Right forelimb (tissue), 1 donor: ENCODE measurements at regions not wholly inside any gene's neighbourhood (a gene's known extent, or its start where the extent isn't known, plus 50 kb on each side); places are given as distances from the start of the nearest gene placed in this dataset.
"Not testable (repeated sequence)": the region's sequence is repeated elsewhere in the genome, so short reads cannot be mapped to it uniquely, and the experiment has no call there.

Source experiments
- DNase-seq: peaks from one replicate; pipeline ENCODE4 v3.0.0-alpha.2; 2018

DNA sequence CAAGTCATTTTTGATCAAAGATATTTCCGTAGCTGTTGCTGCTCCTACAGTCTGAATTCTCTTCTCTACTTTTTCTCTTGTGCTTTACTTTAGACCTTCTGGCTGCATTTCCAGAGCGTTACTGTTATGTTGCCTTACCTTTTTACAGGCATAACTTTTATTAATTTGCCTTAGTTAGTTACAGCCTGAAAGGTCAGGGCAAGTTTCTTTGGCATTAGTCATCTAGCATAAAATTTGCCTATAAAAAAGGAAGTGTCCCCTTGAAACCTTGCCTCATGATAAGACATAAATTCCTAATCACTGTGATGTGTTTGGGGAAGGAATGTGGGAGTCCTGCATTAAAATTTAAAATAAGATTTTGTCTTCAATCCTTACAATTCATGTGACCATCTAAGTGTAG, 618.5 kb downstream of the NR2F2 start:
- DNase-seq, result no peak

DNA sequence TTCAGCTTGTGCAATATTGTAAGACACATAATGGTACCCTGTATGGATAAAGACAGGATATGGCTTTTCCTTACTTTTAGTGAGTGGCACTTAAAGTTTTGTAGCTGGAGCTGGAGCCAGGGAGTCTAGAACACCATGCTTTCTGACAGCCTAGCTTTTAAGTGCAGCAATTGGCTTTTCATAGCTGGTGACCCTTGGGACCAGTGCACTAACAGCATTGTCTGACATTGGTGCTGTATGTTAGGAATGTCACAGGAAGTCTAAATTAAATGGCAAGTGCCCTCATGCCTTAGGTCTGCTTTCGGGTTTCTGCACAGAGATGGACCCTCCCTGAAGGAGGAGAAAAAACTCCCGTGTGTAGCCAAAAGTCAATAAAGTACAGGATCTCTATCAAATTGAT, 628.2 kb downstream of the NR2F2 start:
- no peak for DNase-seq

DNA sequence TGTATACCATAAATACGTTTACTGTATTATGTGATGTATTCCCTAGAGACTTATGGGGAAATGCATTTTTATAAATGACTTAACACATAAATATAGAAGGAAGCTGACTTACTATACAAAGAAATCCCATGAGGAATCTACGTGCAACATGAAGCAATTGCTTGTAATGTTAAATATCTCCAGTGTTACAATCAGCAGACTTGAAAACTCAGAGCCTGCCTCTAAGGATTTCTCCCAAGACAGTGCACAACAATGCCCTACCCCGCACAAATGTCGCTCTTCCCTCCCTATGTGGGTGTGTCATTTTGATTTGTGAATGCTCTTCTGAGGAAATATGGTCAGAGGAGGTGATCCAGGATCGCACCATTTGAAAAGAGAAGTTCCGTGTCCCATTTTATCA, 629.0 kb downstream of the NR2F2 start:
- DNase-seq, result no peak

DNA sequence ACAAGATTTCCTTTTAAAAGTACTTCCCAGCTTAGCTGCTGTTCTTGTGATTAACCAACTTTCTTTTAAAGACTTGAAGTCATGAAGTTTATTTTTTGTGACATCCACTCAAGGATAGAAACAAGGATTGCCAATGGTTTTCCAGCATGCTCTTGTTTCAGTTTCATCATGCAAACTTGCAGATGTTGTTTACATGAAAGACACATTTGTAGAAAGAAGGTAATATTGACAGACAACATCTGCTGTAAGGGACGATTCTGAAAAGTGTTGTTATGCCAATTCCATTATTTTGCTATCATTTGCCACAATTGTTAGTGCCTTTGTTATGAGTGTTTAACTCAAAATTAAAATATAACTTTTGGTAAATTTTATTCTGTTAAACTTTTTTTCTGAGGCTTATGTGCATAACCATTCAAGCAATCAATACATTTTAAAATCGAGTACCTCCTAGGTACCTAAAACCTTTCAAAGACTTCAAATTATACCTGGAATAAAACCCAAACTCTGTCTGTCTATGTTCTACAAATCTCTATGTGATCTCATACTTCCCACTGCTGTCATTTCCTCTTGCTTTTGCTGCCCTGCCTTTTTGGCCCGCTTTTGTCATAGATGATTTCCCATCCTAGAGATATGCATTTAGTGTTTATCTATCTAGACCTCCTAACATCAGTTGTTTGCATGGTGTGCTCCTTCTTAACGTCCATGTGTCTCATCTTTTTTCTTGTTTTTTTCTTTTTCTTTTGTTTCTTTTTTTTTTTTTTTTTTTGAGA, 630.4 kb downstream of the NR2F2 start:
- DNase-seq, result no peak

DNA sequence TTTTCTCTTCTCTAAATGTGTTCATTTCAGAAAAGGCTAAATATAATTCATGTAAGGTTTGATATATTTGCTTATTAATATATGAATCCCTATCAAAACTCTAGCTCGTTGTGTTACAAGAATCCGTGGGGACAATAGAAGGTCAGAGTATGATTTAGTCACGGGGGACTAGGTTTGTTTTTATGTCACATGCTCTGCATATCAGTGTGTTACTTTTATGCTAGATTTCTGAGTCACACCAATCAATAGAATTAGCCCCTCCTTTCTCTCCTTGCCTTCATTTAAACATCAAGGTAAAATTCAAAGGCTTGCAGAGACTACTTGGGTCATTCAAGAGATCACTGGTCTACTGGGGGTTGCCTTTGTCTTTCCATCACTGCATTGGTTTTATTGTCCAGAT, 636.1 kb downstream of the NR2F2 start:
- no peak for DNase-seq

DNA sequence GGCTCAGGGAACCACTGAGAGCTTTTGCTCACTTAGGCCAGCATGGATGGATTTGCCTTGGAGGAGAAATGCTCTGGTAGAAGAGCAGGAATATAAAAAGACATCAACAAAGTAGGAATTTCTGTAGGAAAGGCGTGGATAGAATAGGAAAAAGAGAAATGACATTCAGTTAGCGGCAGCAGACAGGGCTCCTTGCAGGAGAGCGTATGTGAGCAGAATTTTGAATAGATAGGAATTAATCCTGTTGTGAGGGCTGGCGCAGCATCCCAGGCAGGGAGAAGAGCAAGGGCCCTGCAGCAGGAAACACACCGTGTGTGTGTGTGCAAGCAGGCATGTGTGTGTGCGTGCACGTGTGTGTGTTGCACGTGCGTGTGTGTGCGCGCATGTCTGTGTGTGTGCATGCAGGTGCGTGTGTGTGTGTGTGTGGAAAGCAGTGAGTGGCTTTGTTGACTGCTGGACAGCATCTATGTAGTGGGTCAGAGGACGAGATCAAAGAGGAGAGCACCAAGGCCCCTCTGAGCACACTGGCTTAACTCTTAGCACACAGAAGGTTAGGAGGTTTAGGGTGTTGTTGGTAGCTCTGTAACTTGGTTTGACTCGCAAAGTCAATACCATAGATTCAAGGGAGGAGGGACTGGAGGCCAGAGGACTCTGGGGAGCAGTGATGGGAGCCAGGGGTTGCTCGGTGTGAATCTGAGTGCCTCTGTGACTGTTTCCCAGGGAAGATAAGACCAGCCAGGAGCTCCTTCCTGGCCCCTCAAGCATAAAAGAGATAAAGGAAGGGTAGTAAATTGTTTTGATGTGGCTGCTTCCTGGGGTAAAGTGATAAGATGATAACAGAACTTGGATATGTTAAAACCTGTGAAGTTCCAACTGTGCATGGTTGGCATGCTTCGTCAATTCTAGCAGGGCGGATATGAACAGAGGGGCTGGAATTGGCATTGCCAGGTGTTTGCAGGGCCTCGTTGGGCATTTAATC, 639.5 kb downstream of the NR2F2 start:
- no peak for DNase-seq

DNA sequence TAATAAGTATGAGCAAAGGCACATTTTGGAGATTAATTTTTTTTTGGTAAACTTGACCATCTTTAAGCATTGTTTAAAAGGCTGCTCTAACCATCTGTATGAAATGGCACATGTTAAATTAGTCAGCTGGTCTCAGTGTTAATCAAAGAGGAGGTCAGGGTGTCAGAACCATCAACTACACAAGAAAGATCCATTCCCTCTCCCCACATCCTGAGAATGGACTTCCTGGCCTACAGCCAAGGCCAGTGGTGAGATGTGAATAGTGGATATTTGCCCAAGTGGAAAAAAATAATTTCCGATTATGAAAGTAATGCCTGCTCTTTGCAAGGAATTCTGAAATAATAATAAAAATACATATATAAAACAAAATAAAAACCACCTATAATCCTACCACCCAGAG, 641.7 kb downstream of the NR2F2 start:
- DNase-seq, result no peak

DNA sequence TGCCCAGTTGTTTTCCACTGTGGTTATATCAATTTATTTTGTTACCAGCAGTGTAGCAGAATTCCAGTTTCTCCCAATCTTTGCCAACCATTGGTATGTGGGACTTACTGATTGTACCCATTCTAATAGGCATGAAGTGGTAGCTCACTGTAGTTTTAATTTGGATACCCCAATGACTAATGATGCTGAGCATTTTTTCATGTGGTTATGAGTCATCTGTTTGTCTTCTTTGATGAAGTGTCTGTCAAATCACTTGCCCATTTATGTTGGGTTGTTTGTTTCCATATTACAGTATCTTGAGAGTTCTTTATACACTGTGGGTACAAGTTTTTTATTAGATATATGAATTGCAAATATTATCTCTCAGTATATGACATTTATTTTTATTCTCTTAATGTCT, 644.3 kb downstream of the NR2F2 start:
- no peak for DNase-seq

DNA sequence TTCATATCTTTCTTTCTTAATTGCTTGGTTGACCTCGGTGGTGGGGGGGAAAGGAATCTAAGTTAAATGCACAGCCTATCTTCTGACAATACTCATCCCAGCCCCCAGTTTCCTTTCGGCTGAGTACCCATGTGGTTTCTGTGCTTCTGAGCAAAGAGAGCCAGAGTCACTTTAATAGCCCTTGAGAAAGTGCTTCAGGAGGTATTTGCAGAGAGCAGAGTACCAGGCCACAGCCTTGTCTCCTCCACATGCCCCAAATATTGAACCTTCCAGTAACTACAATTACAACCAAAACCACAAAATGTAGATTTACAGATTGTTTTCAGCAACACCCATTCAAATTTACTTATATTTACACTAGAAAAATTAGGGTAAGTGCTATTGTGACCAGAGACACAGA, 647.4 kb downstream of the NR2F2 start:
- DNase-seq, result no peak

DNA sequence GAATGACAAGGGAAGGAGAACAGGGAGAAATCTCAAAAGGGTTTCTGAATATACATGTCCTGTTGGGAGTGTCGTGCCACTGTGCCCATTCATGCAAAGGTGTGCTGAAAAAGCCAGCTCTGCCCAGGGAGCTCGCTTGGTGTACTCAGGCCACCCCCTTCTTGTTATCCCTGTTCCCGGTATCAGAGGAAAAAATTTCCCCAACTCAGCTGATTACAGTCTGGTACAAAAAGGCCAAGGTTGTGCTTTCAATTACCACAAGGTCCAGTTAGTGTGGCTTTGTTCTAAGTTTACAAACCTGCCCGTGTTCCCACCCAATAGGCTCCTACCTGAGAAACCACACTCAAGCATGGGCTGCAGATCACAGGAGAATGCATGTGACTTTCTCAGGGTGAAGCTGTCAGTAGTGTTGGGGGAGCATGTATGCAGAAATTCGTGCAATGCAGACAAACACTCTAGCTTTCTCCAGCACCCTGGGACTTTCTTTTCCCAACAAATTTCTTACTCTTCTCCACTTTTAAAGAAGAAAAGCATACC, 648.5 kb downstream of the NR2F2 start:
- no peak for DNase-seq

DNA sequence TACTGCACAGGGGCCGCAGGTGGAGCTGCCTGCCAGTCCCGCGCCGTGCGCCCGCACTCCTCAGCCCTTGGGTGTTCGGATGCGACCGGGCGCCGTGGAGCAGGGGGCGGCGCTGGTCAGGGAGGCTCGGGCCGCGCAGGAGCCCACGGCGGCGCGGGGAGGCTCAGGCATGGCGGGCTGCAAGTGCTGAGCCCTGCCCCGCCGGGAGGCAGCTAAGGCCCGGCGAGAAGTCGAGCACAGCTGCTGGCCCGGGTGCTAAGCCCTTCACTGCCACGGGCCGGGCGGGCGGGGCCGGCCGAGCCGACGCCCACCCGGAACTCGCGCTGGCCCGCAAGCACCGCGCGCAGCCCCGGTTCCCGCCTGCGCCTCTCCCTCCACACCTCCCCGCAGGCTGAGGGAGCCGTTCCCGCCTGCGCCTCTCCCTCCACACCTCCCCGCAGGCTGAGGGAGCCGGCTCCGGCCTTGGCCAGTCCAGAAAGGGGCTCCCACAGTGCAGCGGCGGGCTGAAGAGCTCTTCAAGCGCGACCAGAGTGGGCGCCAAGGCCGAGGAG, 653.7 kb downstream of the NR2F2 start:
- not testable (repeated sequence) for DNase-seq

DNA sequence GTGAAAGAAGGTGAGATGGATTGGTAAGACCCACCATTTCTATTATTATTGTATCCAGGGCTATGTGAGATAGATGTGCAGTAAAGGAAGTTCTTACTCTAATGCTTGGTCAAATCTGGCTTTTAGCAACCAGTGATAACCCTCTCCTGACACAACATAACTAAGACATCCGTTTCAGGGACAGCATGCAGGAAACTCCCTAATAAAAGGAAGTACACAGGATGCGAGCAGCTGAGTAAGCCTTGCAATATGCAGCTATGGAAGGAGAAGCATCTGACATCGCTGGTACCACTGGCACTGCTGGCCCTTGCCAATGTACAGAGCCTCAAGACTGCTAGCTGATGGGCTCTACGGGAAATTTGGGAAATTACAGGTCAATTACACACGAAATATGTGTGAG, 662.3 kb downstream of the NR2F2 start:
- DNase-seq, result no peak

DNA sequence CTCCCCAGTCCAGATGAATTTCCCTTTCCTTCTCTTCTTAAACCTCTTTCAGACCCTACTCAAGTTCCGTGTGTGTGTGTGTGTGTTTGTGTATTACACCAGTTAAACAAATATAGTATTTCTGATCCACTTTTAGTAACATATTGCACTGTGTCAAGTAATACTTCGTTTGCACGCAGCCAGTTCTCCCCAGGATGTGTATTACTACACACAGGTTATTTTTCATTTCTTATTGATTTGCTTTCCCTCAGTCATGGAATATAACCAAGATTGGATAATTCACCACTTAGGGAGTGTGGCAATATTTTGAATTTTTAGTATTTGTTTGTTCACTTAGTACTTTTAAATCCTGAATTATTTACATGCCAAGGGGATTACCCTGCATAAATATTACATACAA, 667.0 kb downstream of the NR2F2 start:
- DNase-seq, result no peak

DNA sequence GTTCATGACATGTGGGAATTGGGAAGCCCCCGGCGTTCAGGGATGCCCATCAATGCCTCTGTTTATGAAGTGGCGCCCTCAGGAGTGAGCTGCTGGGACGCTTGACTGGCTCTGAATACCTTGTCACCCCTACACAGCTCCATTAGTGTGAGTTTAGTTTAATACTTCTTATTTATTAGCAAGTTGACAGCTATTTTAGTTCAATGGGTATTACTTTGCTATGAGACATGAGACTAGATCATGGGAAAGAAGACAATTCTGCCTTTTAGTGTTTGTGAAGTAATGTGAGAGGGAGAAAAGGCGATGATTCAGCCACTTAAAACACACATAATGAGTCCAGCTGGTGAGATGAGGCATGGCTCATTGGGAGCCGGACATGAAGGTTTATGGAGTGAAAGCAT, 678.5 kb downstream of the NR2F2 start:
- no peak for DNase-seq

DNA sequence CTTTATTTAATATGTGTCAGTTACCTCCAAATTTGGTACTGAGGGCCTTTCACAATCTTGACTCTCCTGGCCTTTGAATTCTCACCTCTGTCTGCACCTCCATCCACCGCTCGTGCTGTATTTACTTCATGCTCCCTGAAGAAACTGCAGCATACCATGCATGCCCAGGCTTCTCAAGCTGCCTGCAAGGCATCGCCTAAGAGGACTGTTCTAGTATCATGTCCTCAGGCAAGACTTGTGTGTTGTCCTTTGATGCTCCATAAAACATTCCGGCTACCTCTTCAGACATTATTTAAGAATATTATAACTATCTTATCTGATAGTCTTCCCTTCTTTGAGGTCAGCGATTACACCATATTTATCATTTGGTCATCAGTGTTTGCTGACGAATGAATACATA, 682.5 kb downstream of the NR2F2 start:
- DNase-seq, result no peak

DNA sequence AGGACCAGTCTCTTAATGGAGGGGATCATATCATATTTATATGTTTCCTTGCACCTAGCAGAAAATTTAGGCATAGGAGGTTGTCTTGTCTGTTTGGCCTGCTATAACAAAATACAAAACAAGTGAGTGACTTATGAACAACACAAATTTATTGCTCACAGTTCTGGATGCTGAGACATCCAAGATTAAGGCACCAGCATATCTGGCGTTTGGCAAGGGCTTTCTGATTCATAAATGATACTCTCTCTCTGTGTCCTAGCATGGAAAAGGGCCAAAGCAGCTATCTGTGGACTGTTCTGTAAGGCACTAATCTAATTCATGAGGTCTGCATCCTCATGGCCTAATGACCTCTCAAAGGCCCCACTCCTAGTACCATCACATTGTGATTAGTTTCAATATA, 683.0 kb downstream of the NR2F2 start:
- no peak for DNase-seq

DNA sequence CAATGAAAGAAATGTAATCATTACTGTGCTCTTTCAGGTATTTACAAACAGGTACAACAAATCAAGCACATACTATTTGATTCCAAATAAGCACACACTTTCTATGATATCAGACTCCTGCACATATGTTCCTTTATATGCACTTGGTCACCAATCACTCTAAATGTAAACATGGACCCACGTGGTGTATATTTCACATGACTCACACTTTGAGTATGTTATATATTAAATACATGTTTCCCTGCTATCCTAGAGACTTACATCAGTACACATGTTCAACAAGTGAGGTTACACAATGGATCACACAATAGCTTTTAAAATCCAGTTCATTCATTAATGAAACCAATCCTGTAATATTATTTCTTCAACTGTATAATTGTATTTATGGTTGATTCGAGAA, 683.5 kb downstream of the NR2F2 start:
- DNase-seq, result no peak

DNA sequence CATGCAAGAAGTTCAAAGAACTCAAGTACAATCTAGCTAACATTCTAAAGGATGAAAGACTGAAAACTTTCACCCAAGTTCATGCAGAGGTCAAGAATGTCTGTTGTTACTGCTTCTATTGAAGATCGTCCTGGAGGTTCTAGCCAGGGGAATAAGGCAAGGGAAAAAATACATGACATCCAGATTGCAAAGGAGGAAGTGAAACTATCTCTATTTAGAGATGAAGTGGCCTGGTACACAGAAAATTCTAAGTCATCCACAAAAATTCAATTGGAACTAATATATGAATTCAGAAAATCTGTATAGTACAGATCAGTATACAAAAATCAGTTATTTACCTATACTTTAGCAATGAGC, 693.0 kb downstream of the NR2F2 start:
- no peak for DNase-seq

DNA sequence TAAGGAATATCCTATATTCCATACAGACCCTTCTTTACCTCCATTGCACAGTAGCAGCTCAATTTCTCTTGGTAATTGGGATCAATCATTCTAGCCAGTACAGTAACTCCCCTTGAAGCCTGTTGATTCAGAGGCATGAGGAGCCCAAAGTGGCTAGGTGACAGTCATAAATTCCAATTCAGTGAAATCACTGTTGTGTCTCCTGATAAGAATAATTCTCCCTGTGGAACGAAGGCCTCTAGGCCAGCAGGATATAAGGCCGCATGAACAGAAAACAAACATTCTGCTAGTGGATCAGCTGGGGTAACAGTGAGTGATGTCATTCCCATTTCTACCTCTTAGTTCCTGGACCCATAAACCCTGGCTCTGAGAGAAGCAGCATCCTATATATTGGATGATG, 696.3 kb downstream of the NR2F2 start:
- DNase-seq, result no peak

DNA sequence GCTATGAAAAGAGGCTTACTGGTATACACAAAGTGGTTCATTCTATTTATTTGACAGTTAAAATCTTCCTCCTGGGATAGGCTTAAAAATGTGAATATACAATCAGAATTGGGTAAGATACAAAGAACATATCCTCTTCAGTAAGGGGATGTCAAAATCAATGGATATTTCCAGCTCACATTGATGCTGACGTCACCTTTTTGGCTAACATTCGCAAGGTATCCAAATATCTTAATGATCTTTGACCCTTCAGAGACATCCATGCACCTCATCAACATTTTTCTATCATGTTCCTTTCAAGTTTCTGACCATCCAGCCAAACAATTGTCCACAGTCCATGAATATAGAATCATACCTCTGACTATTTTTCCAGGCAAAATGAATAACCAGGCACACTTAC, 697.3 kb downstream of the NR2F2 start:
- DNase-seq, result no peak

DNA sequence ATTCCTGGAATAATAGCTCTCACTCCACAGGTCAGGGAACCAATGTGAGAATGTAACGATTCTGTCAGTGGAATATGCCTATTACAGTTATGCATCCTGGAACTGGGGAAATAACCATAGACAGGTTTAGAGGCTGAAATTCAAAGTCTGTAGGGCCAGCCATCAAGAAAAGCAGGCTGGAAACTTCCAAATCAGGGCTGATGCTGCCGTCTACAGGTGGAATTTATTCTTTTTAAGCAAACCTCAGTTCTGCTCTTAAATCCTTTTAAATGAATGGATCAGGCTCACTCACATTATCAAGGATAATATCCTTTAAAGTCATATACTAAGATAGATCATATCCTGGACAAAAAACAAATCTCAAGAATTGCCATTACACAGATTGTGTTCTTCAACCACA, 699.8 kb downstream of the NR2F2 start:
- DNase-seq, result no peak

DNA sequence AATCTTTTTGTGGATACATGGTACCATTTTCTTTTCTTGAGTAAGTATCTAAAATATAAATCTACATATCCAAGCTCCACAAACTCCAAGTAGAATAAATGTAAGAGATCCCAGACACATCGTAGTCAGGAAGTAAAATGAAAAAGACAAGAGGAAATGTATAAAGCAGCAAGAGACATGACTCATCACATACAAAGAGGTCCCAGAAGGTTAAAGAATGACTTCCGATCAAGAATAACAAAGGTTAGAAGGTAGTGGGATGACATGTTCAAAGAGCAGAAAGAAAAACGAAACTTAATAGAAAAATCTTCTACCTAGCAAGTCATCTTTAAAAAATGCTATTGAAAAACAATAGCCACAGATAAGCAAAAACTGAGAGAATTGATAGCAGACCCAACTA, 705.8 kb downstream of the NR2F2 start:
- no peak for DNase-seq

DNA sequence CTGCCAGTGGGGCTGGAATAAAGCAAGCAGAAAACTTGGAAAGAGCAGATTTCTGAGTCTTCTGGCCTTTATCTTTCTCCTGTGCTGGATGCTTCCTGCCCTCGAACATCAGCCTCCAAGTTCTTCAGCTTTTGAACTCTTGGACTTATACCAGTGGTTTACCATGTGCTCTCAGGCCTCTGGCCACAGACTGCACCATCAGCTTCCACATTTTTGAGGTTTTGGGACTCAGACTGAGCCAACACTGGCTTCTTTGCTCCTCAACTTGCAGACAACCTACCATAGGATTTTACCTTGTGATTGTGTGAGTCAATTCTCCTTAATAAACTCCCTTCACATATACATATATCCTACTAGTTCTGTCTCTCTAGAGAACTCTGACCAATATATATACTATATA, 706.6 kb downstream of the NR2F2 start:
- DNase-seq, result no peak
